Spleen (tissue), 11 donors: ENCODE measurements at regions not wholly inside any gene's neighbourhood (a gene's known extent, or its start where the extent isn't known, plus 50 kb on each side); places are given as distances from the start of the nearest gene placed in this dataset.
"Not testable (repeated sequence)": the region's sequence is repeated elsewhere in the genome, so short reads cannot be mapped to it uniquely, and the experiment has no call there.

Source experiments
- DNase-seq: peaks from one replicate; pipeline ENCODE4 v3.0.0-alpha.2; 2020
- H3K27ac ChIP-seq, 8 donors: fragments of 200-600 bp; sonication (generic) in 7 of 8; 1 replicate in 4 of 8; 2 replicates in 4 of 8; pipeline versions ENCODE4 v1.5.0 to v1.8.0; 2016 to 2021; ENCODE audit warnings: inconsistent platforms in 4 of 8, mild to moderate bottlenecking in 4 of 8, moderate library complexity in 1 of 8
- H3K27me3 ChIP-seq, 7 donors: fragments of 200-600 bp; sonication (generic) in 6 of 7; replicated peaks in 1 of 7; 1 replicate in 4 of 7; 2 replicates in 3 of 7; pipeline versions ENCODE4 v1.5.0 to v1.8.0; 2016 to 2021; ENCODE audit warnings: inconsistent platforms in 3 of 7, mild to moderate bottlenecking in 1 of 7
- H3K36me3 ChIP-seq, 6 donors: fragments of 200-600 bp; sonication (generic) in 5 of 6; 1 replicate in 4 of 6; 2 replicates in 2 of 6; pipeline versions ENCODE4 v1.5.0 to v1.8.0; 2016 to 2021; ENCODE audit warnings: inconsistent platforms in 2 of 6
- H3K4me1 ChIP-seq, 6 donors: fragments of 200-600 bp; sonication (generic) in 5 of 6; 1 replicate in 3 of 6; 2 replicates in 3 of 6; pipeline versions ENCODE4 v1.5.0 to v1.8.0; 2016 to 2021; ENCODE audit warnings: inconsistent platforms in 3 of 6
- H3K4me3 ChIP-seq, 8 donors: fragments of 200-600 bp; sonication (generic) in 7 of 8; 1 replicate in 4 of 8; 2 replicates in 4 of 8; pipeline versions ENCODE4 v1.5.0 to v1.8.0; 2016 to 2021; ENCODE audit warnings: inconsistent platforms in 4 of 8, mild to moderate bottlenecking in 4 of 8, moderate library complexity in 2 of 8
- H3K9me3 ChIP-seq, 8 donors: fragments of 200-600 bp; sonication (generic) in 7 of 8; 1 replicate in 4 of 8; 2 replicates in 4 of 8; pipeline versions ENCODE4 v1.5.0 to v1.8.0; 2016 to 2021; ENCODE audit warnings: inconsistent platforms in 4 of 8
- CTCF ChIP-seq, 11 experiments: fragments of 200-600 bp in 7 of 11; fragments of 450-650 bp in 4 of 11; sonication (generic) in 4 of 11; IDR thresholded peaks in 8 of 11; conservative IDR thresholded peaks in 3 of 11; 1 replicate in 7 of 11; 2 replicates in 4 of 11; pipeline versions ENCODE4 v1.4.0 to v1.8.0; 2016 to 2021; ENCODE audit warnings: antibody characterized with exemption in 11 of 11, inconsistent platforms in 4 of 11, mild to moderate bottlenecking in 1 of 11
- POLR2A ChIP-seq, 3 donors: fragments of 450-650 bp; IDR thresholded peaks; one replicate each; pipeline ENCODE4 v1.5.1; 2017; ENCODE audit warnings: antibody characterized with exemption in 3 of 3, mild to moderate bottlenecking in 1 of 3
- POLR2AphosphoS5 ChIP-seq, 3 donors: sonication (generic); formaldehyde crosslinking; IDR thresholded peaks; one replicate each; pipeline ENCODE4 v1.5.1; 2017; ENCODE audit warnings: antibody characterized with exemption in 3 of 3
- WGBS, 5 donors: extraction: QIAGEN DNeasy Blood & Tissue Kit in 3 of 5; methylation state at CpG; one replicate each; pipeline versions ENCODE4 v1.1.5 to v1.1.7; 2013 to 2018; 5-methylcytosine and 5-hydroxymethylcytosine counted together
- intact Hi-C: fragments of 100-400 bp; cut with DNase I; formaldehyde crosslinking; loops from one replicate; pipeline ENCODE4 v1.15.0; 2023; ENCODE audit warnings: low total_unique reads
- donor health status: healthy with polysubstance abuse.
- donor health status: DM: no; HTN: no; CAD: no; lungs with moderate emphysema.
- donor health status: DM: no; HTN: no; CAD: no.
- donor health status: Bipolar disorder and iron deficiency.
- donor health status: healthy.
- donor health status: DM: no; HTN: no; CAD: no.
- donor health status: DM: yes; HTN: yes; CAD: no.

GRCh38 chr12:66751432-66752113 lies 72.7 kb upstream of the GRIP1 start:
- no peaks in the 10 kb centered on the region for H3K4me1 ChIP-seq
- no peak overlapping the region for H3K4me3 ChIP-seq
- no peak overlapping the region for H3K27ac ChIP-seq
- no peak for DNase-seq
- intact Hi-C loops = no loop called here
- TF ChIP-seq CTCF (IDR thresholded peaks at IDR 0.05 in 8 of 11, conservative IDR thresholded peaks at IDR 0.05 in 3 of 11) = no peak
- TF ChIP-seq POLR2AphosphoS5 (IDR thresholded peaks at IDR 0.05) = no peak
- TF ChIP-seq POLR2A (IDR thresholded peaks at IDR 0.05) = no peak
- H3K36me3 ChIP-seq = no peaks in the 10 kb centered on the region
- 75 to 88% (median 81%) methylated on average over 1 of the region's 1 CpG for WGBS, 5 donors
- no peaks in the 10 kb centered on the region for H3K9me3 ChIP-seq
- no peaks in the 10 kb centered on the region for H3K27me3 ChIP-seq

- intact Hi-C loops = no loop called here
- DNase-seq = no peak
- Histone ChIP-seq H3K27ac (no peak overlapping the region), H3K9me3 (no peaks in the 10 kb centered on the region), H3K4me3 (no peak overlapping the region), H3K27me3 (no peaks in the 10 kb centered on the region), H3K4me1 (no peaks in the 10 kb centered on the region), H3K36me3 (no peaks in the 10 kb centered on the region)
- no peak for TF ChIP-seq POLR2AphosphoS5 (IDR thresholded peaks at IDR 0.05)
- no peak for TF ChIP-seq CTCF (IDR thresholded peaks at IDR 0.05 in 8 of 11, conservative IDR thresholded peaks at IDR 0.05 in 3 of 11)
- TF ChIP-seq POLR2A (IDR thresholded peaks at IDR 0.05) = no peak
- WGBS, 5 donors = 80 to 95% (median 90%) methylated on average over 1 of the region's 1 CpG
Measured at GRCh38 chr12:66753810-66754209, 74.9 kb upstream of the GRIP1 start.

GRCh38 chr12:66755727-66756395 lies 77.0 kb upstream of the GRIP1 start:
- no peak for TF ChIP-seq CTCF (IDR thresholded peaks at IDR 0.05 in 8 of 11, conservative IDR thresholded peaks at IDR 0.05 in 3 of 11)
- no peak for TF ChIP-seq POLR2A (IDR thresholded peaks at IDR 0.05)
- no peak for TF ChIP-seq POLR2AphosphoS5 (IDR thresholded peaks at IDR 0.05)
- DNase-seq = no peak
- intact Hi-C loops = no loop called here
- no peaks in the 10 kb centered on the region for H3K36me3 ChIP-seq
- H3K9me3 ChIP-seq = peaks cover 0 to 7% (median 0%) of the 10 kb centered on the region in 8 donors
- H3K4me3 ChIP-seq = no peak overlapping the region
- H3K27me3 ChIP-seq = no peaks in the 10 kb centered on the region
- no peak overlapping the region for H3K27ac ChIP-seq
- 77 to 83% (median 81%) methylated on average over 2 of the region's 2 CpGs for WGBS, 5 donors
- no peaks in the 10 kb centered on the region for H3K4me1 ChIP-seq

GRCh38 chr12:66756631-66757030 lies 77.8 kb upstream of the GRIP1 start:
- no peak for TF ChIP-seq CTCF (IDR thresholded peaks at IDR 0.05 in 8 of 11, conservative IDR thresholded peaks at IDR 0.05 in 3 of 11)
- TF ChIP-seq POLR2AphosphoS5 (IDR thresholded peaks at IDR 0.05) = no peak
- TF ChIP-seq POLR2A (IDR thresholded peaks at IDR 0.05) = no peak

GRCh38 chr12:66760122-66760521 lies 81.2 kb upstream of the GRIP1 start:
- H3K4me3 ChIP-seq, H3K9me3 ChIP-seq, H3K4me1 ChIP-seq, H3K36me3 ChIP-seq, DNase-seq, H3K27ac ChIP-seq, intact Hi-C loops, H3K27me3 ChIP-seq: not testable (repeated sequence)
- 87 to 92% (median 88%) methylated on average over 4 of the region's 4 CpGs for WGBS, 5 donors

More at GRCh38 chr12:66756631-66757030, 77.8 kb upstream of the GRIP1 start:
- H3K27ac ChIP-seq = no peak overlapping the region
- H3K4me3 ChIP-seq = no peak overlapping the region
- H3K9me3 ChIP-seq = peaks cover 0 to 7% (median 0%) of the 10 kb centered on the region in 8 donors
- H3K36me3 ChIP-seq = no peaks in the 10 kb centered on the region
- no peaks in the 10 kb centered on the region for H3K27me3 ChIP-seq
- intact Hi-C loops = no loop called here
- 90 to 98% (median 94%) methylated on average over 1 of the region's 1 CpG for WGBS, 5 donors
- no peak for DNase-seq
- H3K4me1 ChIP-seq = no peaks in the 10 kb centered on the region
